ENCODE measurements at regions not wholly inside any gene's neighbourhood (a gene's known extent, or its start where the extent isn't known, plus 50 kb on each side); places are given as distances from the start of the nearest gene placed in this dataset.

- H3K36me3 Mint-ChIP-seq, result no peaks in the 10 kb centered on the region
- ChIA-PET POLR2A (no interaction called here), CTCF (no interaction called here)
- Histone ChIP-seq H3K9me3 (ENCODE audit: low read length) (no peaks in the 10 kb centered on the region), H3K27me3 (ENCODE audit: insufficient read depth, low read length, poor library complexity, severe bottlenecking) (no peaks in the 10 kb centered on the region), H3K4me1 (ENCODE audit: insufficient read depth, low read length) (no peaks in the 10 kb centered on the region), H3K4me3 (ENCODE audit: low read length) (no peak overlapping the region), H3K27ac (ENCODE audit: low read depth, low read length) (no peak overlapping the region), H3K36me3 (ENCODE audit: insufficient read depth, low read length) (no peaks in the 10 kb centered on the region)
- DNase-seq, result no peak
- H3K27me3 Mint-ChIP-seq, result no peaks in the 10 kb centered on the region
- no peaks in the 10 kb centered on the region for H3K4me1 Mint-ChIP-seq
- peaks cover 0 to 15% (median 6%) of the 10 kb centered on the region in 5 donors for H3K9me3 Mint-ChIP-seq
- no peak overlapping the region for H3K4me3 Mint-ChIP-seq
- no peak overlapping the region for H3K27ac Mint-ChIP-seq
These were observed 650.4 kb upstream of the RBFOX1 start for GRCh38 chr16:6682142-6682811.

- no peaks in the 10 kb centered on the region for H3K4me1 Mint-ChIP-seq
These were observed 654.1 kb upstream of the RBFOX1 start for GRCh38 chr16:6678586-6678985.

GRCh38 chr16:6674071-6674470, 658.6 kb upstream of the RBFOX1 start:
- no peaks in the 10 kb centered on the region for H3K4me1 ChIP-seq (ENCODE audit: insufficient read depth, low read length)
- H3K4me3 ChIP-seq (ENCODE audit: low read length), result no peak overlapping the region
- H3K27me3 ChIP-seq (ENCODE audit: insufficient read depth, low read length, poor library complexity, severe bottlenecking), result no peaks in the 10 kb centered on the region
- Mint-ChIP-seq H3K36me3 (no peaks in the 10 kb centered on the region), H3K4me1 (no peaks in the 10 kb centered on the region), H3K9me3 (peaks cover 2 to 17% (median 12%) of the 10 kb centered on the region in 5 donors), H3K4me3 (no peak overlapping the region), H3K27me3 (no peaks in the 10 kb centered on the region), H3K27ac (no peak overlapping the region)
- ChIA-PET POLR2A (no interaction called here), CTCF (no interaction called here)
- no peak for DNase-seq
- H3K9me3 ChIP-seq (ENCODE audit: low read length), result no peaks in the 10 kb centered on the region
- no peak overlapping the region for H3K27ac ChIP-seq (ENCODE audit: low read depth, low read length)
- no peaks in the 10 kb centered on the region for H3K36me3 ChIP-seq (ENCODE audit: insufficient read depth, low read length)

More at GRCh38 chr16:6678586-6678985, 654.1 kb upstream of the RBFOX1 start:
- Mint-ChIP-seq H3K4me3 (no peak overlapping the region), H3K9me3 (peaks cover 1 to 24% (median 10%) of the 10 kb centered on the region in 5 donors), H3K27me3 (no peaks in the 10 kb centered on the region), H3K36me3 (no peaks in the 10 kb centered on the region), H3K27ac (no peak overlapping the region)
- H3K4me3 ChIP-seq (ENCODE audit: low read length), result no peak overlapping the region
- CTCF ChIA-PET, result no interaction called here
- H3K4me1 ChIP-seq (ENCODE audit: insufficient read depth, low read length), result no peaks in the 10 kb centered on the region
- H3K9me3 ChIP-seq (ENCODE audit: low read length), result no peaks in the 10 kb centered on the region
- no peaks in the 10 kb centered on the region for H3K36me3 ChIP-seq (ENCODE audit: insufficient read depth, low read length)
- POLR2A ChIA-PET, result no interaction called here
- no peak for DNase-seq
- H3K27ac ChIP-seq (ENCODE audit: low read depth, low read length), result no peak overlapping the region
- no peaks in the 10 kb centered on the region for H3K27me3 ChIP-seq (ENCODE audit: insufficient read depth, low read length, poor library complexity, severe bottlenecking)

- POLR2A ChIA-PET, result no interaction called here
- H3K9me3 Mint-ChIP-seq, result peaks cover 2 to 16% (median 10%) of the 10 kb centered on the region in 5 donors
- H3K27me3 Mint-ChIP-seq, result no peaks in the 10 kb centered on the region
- H3K27me3 ChIP-seq (ENCODE audit: insufficient read depth, low read length, poor library complexity, severe bottlenecking), result no peaks in the 10 kb centered on the region
- no peak overlapping the region for H3K4me3 ChIP-seq (ENCODE audit: low read length)
- H3K27ac Mint-ChIP-seq, result no peak overlapping the region
- CTCF ChIA-PET, result no interaction called here
- H3K4me1 ChIP-seq (ENCODE audit: insufficient read depth, low read length), result no peaks in the 10 kb centered on the region
- no peak overlapping the region for H3K27ac ChIP-seq (ENCODE audit: low read depth, low read length)
- H3K9me3 ChIP-seq (ENCODE audit: low read length), result no peaks in the 10 kb centered on the region
- no peaks in the 10 kb centered on the region for H3K4me1 Mint-ChIP-seq
- DNase-seq, result no peak
- no peak overlapping the region for H3K4me3 Mint-ChIP-seq
- H3K36me3 Mint-ChIP-seq, result no peaks in the 10 kb centered on the region
- H3K36me3 ChIP-seq (ENCODE audit: insufficient read depth, low read length), result no peaks in the 10 kb centered on the region
These were observed 660.1 kb upstream of the RBFOX1 start for GRCh38 chr16:6672507-6672906.

- Mint-ChIP-seq H3K4me1 (no peaks in the 10 kb centered on the region), H3K27ac (no peak overlapping the region), H3K27me3 (no peaks in the 10 kb centered on the region), H3K9me3 (peaks cover 2 to 9% (median 5%) of the 10 kb centered on the region in 5 donors), H3K36me3 (no peaks in the 10 kb centered on the region), H3K4me3 (no peak overlapping the region)
- no peaks in the 10 kb centered on the region for H3K9me3 ChIP-seq (ENCODE audit: low read length)
- no peak overlapping the region for H3K27ac ChIP-seq (ENCODE audit: low read depth, low read length)
- H3K4me3 ChIP-seq (ENCODE audit: low read length), result no peak overlapping the region
- no peaks in the 10 kb centered on the region for H3K4me1 ChIP-seq (ENCODE audit: insufficient read depth, low read length)
- H3K36me3 ChIP-seq (ENCODE audit: insufficient read depth, low read length), result no peaks in the 10 kb centered on the region
- no peak for DNase-seq
- no peaks in the 10 kb centered on the region for H3K27me3 ChIP-seq (ENCODE audit: insufficient read depth, low read length, poor library complexity, severe bottlenecking)
- CTCF ChIA-PET, result no interaction called here
- POLR2A ChIA-PET, result no interaction called here
These were observed 665.3 kb upstream of the RBFOX1 start for GRCh38 chr16:6667393-6667792.

- Histone ChIP-seq H3K4me3 (ENCODE audit: low read length) (no peak overlapping the region), H3K36me3 (ENCODE audit: insufficient read depth, low read length) (no peaks in the 10 kb centered on the region), H3K4me1 (ENCODE audit: insufficient read depth, low read length) (no peaks in the 10 kb centered on the region), H3K27me3 (ENCODE audit: insufficient read depth, low read length, poor library complexity, severe bottlenecking) (no peaks in the 10 kb centered on the region), H3K27ac (ENCODE audit: low read depth, low read length) (no peak overlapping the region), H3K9me3 (ENCODE audit: low read length) (no peaks in the 10 kb centered on the region)
- no peak overlapping the region for H3K27ac Mint-ChIP-seq
- H3K9me3 Mint-ChIP-seq, result peaks cover 2 to 8% (median 5%) of the 10 kb centered on the region in 5 donors
- CTCF ChIA-PET, result no interaction called here
- no peak for DNase-seq
- no peaks in the 10 kb centered on the region for H3K27me3 Mint-ChIP-seq
- POLR2A ChIA-PET, result no interaction called here
- H3K4me1 Mint-ChIP-seq, result no peaks in the 10 kb centered on the region
- H3K36me3 Mint-ChIP-seq, result no peaks in the 10 kb centered on the region
- no peak overlapping the region for H3K4me3 Mint-ChIP-seq
These were observed 667.5 kb upstream of the RBFOX1 start for GRCh38 chr16:6665126-6665525.

GRCh38 chr16:6663668-6664067, 669.0 kb upstream of the RBFOX1 start:
- no peak overlapping the region for H3K27ac Mint-ChIP-seq
- Histone ChIP-seq H3K4me3 (ENCODE audit: low read length) (no peak overlapping the region), H3K4me1 (ENCODE audit: insufficient read depth, low read length) (no peaks in the 10 kb centered on the region), H3K36me3 (ENCODE audit: insufficient read depth, low read length) (no peaks in the 10 kb centered on the region), H3K9me3 (ENCODE audit: low read length) (no peaks in the 10 kb centered on the region), H3K27ac (ENCODE audit: low read depth, low read length) (no peak overlapping the region), H3K27me3 (ENCODE audit: insufficient read depth, low read length, poor library complexity, severe bottlenecking) (no peaks in the 10 kb centered on the region)
- no peaks in the 10 kb centered on the region for H3K4me1 Mint-ChIP-seq
- H3K9me3 Mint-ChIP-seq, result peaks cover 0 to 12% (median 3%) of the 10 kb centered on the region in 5 donors
- no peak overlapping the region for H3K4me3 Mint-ChIP-seq
- H3K36me3 Mint-ChIP-seq, result no peaks in the 10 kb centered on the region
- no peak for DNase-seq
- no peaks in the 10 kb centered on the region for H3K27me3 Mint-ChIP-seq
- ChIA-PET POLR2A (no interaction called here), CTCF (no interaction called here)

- POLR2A ChIA-PET, result no interaction called here
- H3K27ac Mint-ChIP-seq, result no peak overlapping the region
- DNase-seq, result no peak
- peaks cover 0 to 16% (median 4%) of the 10 kb centered on the region in 5 donors for H3K9me3 Mint-ChIP-seq
- H3K4me1 Mint-ChIP-seq, result no peaks in the 10 kb centered on the region
- Histone ChIP-seq H3K9me3 (ENCODE audit: low read length) (no peaks in the 10 kb centered on the region), H3K27ac (ENCODE audit: low read depth, low read length) (no peak overlapping the region), H3K36me3 (ENCODE audit: insufficient read depth, low read length) (no peaks in the 10 kb centered on the region), H3K27me3 (ENCODE audit: insufficient read depth, low read length, poor library complexity, severe bottlenecking) (no peaks in the 10 kb centered on the region), H3K4me3 (ENCODE audit: low read length) (no peak overlapping the region), H3K4me1 (ENCODE audit: insufficient read depth, low read length) (no peaks in the 10 kb centered on the region)
- CTCF ChIA-PET, result no interaction called here
- no peak overlapping the region for H3K4me3 Mint-ChIP-seq
- no peaks in the 10 kb centered on the region for H3K36me3 Mint-ChIP-seq
- no peaks in the 10 kb centered on the region for H3K27me3 Mint-ChIP-seq
These were observed 675.9 kb upstream of the RBFOX1 start for GRCh38 chr16:6656760-6657159.

GRCh38 chr16:6646891-6647290, 685.8 kb upstream of the RBFOX1 start:
- ChIA-PET POLR2A (no interaction called here), CTCF (no interaction called here)
- H3K9me3 Mint-ChIP-seq, result peaks cover 0 to 3% (median 0%) of the 10 kb centered on the region in 5 donors
- Histone ChIP-seq H3K27me3 (ENCODE audit: insufficient read depth, low read length, poor library complexity, severe bottlenecking) (no peaks in the 10 kb centered on the region), H3K9me3 (ENCODE audit: low read length) (no peaks in the 10 kb centered on the region), H3K4me1 (ENCODE audit: insufficient read depth, low read length) (no peaks in the 10 kb centered on the region), H3K4me3 (ENCODE audit: low read length) (no peak overlapping the region), H3K36me3 (ENCODE audit: insufficient read depth, low read length) (no peaks in the 10 kb centered on the region), H3K27ac (ENCODE audit: low read depth, low read length) (no peak overlapping the region)
- H3K27ac Mint-ChIP-seq, result no peak overlapping the region
- no peaks in the 10 kb centered on the region for H3K36me3 Mint-ChIP-seq
- no peaks in the 10 kb centered on the region for H3K27me3 Mint-ChIP-seq
- H3K4me3 Mint-ChIP-seq, result no peak overlapping the region
- DNase-seq, result no peak
- peaks cover 4 to 7% (median 4%) of the 10 kb centered on the region in 3 donors for H3K4me1 Mint-ChIP-seq
